ENCODE measurements at regions not wholly inside any gene's neighbourhood (a gene's known extent, or its start where the extent isn't known, plus 50 kb on each side); places are given as distances from the start of the nearest gene placed in this dataset.
"Not testable (repeated sequence)": the region's sequence is repeated elsewhere in the genome, so short reads cannot be mapped to it uniquely, and the experiment has no call there.

- no peak for DNase-seq (ENCODE audit: low spot score)
These were observed 78.6 kb upstream of the HPCAL1 start for GRCh38 chr2:10223932-10224720.

- no peak for DNase-seq (ENCODE audit: low spot score)
These were observed 78.0 kb upstream of the HPCAL1 start for GRCh38 chr2:10224734-10225133.

- no peak for DNase-seq (ENCODE audit: low spot score)
These were observed 77.2 kb upstream of the HPCAL1 start for GRCh38 chr2:10225291-10226037.

GRCh38 chr2:10226038-10226724, 76.5 kb upstream of the HPCAL1 start:
- DNase-seq (ENCODE audit: low spot score) = no peak

GRCh38 chr2:10228611-10229365, 73.9 kb upstream of the HPCAL1 start:
- no peak for DNase-seq (ENCODE audit: low spot score)

GRCh38 chr2:10229462-10230099, 73.1 kb upstream of the HPCAL1 start:
- DNase-seq (ENCODE audit: low spot score) = no peak

- DNase-seq (ENCODE audit: low spot score) = no peak
These were observed 72.2 kb upstream of the HPCAL1 start for GRCh38 chr2:10230499-10230898.

- DNase-seq (ENCODE audit: low spot score) = not testable (repeated sequence)
These were observed 71.8 kb upstream of the HPCAL1 start for GRCh38 chr2:10230921-10231320.

GRCh38 chr2:10231551-10232085, 71.1 kb upstream of the HPCAL1 start:
- DNase-seq (ENCODE audit: low spot score) = no peak

GRCh38 chr2:10232096-10232815, 70.4 kb upstream of the HPCAL1 start:
- DNase-seq (ENCODE audit: low spot score) = no peak

GRCh38 chr2:10233131-10234012, 69.3 kb upstream of the HPCAL1 start:
- DNase-seq (ENCODE audit: low spot score) = no peak

- no peak for DNase-seq (ENCODE audit: low spot score)
These were observed 68.7 kb upstream of the HPCAL1 start for GRCh38 chr2:10234013-10234306.

- no peak for DNase-seq (ENCODE audit: low spot score)
These were observed 68.2 kb upstream of the HPCAL1 start for GRCh38 chr2:10234409-10235094.

- DNase-seq (ENCODE audit: low spot score) = no peak
These were observed 67.4 kb upstream of the HPCAL1 start for GRCh38 chr2:10235099-10235908.

GRCh38 chr2:10235909-10236550, 66.7 kb upstream of the HPCAL1 start:
- DNase-seq (ENCODE audit: low spot score) = no peak

- no peak for DNase-seq (ENCODE audit: low spot score)
These were observed 65.9 kb upstream of the HPCAL1 start for GRCh38 chr2:10236571-10237391.

Measured in kidney tubule cell (primary cell).